ENCODE measurements at regions not wholly inside any gene's neighbourhood (a gene's known extent, or its start where the extent isn't known, plus 50 kb on each side); places are given as distances from the start of the nearest gene placed in this dataset.
"Not testable (repeated sequence)": the region's sequence is repeated elsewhere in the genome, so short reads cannot be mapped to it uniquely, and the experiment has no call there.

DNA sequence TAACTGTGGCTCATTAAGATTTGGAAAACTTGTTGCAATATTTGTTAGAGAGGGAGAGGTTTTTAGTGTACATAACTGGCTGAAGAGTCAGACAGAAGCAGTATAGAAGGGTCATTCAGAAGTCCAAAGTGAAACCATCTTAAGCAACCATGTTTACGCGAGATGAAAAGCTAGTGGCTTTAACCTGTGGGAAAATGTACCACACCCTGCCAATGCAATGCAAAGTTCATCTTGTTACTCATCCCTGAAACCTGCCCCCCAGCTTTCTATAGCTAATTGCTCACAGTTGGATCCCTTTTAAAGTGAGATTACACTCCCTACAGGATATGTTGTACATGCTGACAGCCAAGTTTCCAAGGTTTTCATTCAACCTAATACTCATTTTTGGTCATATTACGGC is 96.7 kb upstream of the RAPGEF2 start:
- DNase-seq (ENCODE audit: low spot score): no peak

DNA sequence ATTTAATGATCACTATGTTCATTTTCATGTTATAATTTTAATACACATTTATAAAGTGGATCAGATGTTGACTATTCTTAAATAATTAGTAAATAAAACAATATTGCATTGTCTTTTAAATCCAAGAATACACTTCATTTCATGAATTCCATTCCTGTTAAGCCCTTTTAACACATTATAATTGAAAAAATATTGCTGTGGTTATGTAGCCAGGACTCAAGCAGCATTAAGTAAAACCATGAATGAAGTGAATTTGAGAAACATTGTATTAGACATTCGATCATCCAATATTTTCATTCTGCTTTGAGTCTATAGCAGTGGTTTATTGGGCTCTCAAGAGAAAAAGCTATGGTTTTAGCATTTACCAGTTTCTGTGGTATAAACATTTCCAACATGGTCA is 94.2 kb upstream of the RAPGEF2 start:
- DNase-seq (ENCODE audit: low spot score): no peak

DNA sequence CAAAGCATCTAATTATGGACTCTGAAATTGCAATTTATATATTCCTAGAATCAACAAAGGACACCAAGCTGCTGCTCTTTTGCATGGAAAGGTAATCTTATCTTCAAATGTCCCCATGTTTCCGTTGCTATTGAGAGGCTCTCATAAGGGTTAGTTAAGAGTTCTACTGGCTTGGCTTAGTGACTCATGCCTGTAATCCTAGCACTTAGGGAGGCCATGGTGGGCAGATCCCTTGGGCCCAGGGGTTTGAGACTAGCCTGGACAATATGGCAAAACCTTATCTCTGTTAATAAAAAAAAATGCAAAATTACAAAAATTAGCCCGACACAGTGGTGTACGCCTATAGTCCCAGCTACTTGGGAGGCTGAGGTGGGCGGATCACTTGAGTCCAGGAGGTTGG is 93.4 kb upstream of the RAPGEF2 start:
- no peak for DNase-seq (ENCODE audit: low spot score)

DNA sequence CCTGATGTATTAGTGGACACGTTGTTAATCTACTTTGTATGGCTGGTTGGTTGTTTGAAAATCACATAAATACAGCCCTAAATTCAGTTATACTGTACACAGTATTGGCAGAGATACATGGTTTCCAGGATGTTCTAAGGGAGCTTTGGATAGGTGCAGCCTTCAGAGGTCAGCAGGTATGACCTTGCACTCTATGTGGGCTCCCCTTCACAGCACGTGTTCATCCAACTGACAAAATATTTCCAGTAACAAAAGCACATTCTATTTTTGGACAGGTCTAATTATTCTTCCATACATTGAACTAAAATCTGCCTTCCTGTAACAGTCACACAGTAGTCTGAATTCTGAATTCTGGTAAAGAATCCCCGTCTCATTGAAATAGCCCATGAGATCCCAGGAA is 92.8 kb upstream of the RAPGEF2 start:
- no peak for DNase-seq (ENCODE audit: low spot score)

DNA sequence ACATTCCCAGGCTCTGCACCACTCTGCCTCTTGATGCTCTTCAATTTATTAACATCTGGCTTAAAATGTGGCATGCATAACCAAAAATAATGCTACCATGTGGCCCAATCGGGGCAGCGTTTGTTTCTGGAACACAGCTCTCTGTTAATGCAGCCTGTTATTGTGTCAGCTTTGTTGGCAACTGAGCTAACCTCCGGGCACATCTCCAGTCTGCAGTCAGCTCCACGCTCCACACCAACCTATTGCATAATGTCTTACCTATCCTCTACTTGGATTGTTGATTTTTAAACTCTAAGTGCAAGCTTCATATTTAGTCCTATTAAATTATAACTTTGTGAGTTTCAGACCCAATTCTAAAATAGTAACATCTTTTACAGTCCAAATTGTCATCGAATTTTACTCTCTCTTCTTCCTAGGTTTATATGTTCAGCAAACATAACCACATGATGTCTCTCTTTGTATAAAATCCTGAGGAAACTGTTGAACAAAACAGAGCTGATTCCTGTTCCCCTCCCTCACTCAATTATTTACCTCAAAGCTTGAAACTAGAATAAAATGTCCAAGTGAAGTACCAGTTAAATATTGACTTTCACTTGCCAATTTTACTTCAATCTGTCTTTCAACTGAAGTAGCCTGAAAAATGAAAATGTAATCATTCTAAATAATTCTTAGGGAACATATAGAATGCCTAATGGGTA is 92.2 kb upstream of the RAPGEF2 start:
- peak; percentile 92 for DNase-seq (ENCODE audit: low spot score)

DNA sequence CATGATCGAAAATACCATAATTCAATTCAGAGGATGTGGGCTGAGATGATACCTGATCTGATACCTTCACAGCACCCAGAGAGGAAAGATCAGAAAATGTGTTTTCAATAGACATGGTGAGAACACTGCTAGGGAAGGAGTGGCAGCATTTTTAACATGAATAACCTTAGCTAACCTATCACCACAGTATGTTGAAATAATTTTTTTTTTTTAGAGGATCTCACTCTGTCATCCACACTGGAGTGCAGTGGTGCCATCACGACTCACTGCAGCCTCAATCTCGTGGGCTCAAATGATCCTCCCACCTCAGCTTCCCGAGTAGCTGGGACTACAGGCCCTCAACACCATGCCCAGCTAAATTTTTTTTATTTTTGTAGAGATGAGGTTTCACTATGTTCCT is 90.5 kb upstream of the RAPGEF2 start:
- no peak for DNase-seq (ENCODE audit: low spot score)

DNA sequence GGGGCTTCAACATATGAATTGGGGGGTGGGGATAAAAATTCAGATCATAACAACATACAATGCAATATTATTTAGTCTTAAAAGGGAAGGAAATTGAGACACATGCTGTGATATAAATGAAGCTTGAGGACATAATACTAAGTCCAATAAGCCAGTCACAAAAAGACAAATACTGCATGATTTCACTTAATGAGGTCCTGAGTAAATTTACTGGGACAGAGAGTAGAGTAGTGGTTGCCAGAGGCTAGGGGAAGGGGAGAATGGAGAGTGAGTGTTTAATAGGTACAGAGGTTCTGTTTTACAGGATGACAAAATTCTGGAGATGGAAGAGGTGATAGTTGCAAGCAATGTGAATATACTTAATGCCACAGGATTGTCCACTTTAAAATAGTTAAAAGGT is 89.2 kb upstream of the RAPGEF2 start:
- no peak for DNase-seq (ENCODE audit: low spot score)

DNA sequence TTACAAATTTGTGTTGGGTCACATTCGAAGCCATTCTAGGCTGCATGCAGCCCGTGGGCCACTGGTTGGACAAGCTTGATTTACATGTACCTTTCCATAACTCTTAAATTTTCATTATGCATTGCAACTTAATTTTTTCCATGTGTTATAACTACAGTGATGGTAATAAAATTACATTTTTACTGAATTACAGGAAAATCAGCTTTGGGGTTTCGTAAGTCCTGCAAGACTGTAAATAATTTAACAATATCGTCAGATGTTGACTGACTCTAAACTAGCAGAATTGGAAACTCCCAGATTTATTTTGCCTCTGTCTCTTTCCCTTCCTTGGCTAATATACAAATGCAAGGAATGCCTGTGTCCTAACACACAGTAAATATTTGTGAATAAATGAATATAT is 88.0 kb upstream of the RAPGEF2 start:
- no peak for DNase-seq (ENCODE audit: low spot score)

DNA sequence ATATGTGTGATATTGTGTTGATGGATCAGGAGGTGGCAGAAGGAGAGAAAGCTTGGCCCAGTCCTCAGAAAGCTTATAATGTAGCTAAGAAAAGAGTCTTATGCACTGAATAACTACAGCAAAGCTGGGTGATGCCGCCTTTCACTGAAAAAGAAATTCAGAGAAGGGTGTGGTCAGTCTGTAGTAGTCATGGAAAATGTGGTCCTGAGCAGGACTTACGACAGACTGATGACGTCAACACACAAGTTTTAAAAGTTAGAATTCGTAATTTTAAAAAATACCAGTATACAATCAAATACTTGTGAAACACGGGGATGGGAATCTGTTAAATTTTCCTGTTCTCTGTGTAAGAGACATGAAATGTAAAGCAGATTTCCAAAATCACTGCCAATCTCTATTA is 87.0 kb upstream of the RAPGEF2 start:
- no peak for DNase-seq (ENCODE audit: low spot score)

DNA sequence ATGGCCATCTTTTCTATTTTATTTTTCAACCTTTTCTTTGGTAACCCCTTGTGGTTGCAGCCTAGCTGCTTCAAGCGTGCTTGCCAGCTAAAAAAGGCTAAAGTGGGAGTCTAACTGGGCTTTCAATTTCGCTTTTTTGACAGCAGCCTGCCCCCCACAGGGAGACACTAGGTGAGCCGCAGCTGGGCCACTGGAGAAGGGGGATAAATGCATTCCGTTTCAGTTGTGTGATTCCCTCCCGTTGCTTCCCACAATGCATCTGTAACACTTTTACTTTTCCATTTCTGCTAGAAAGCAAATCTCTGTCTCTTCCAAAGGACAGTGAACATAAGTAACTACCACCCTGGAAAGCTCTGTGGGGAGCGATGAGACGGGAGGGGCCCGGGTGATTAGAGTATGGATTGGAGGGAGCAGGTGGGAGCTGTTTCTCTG is 86.3 kb upstream of the RAPGEF2 start:
- no peak for DNase-seq (ENCODE audit: low spot score)

DNA sequence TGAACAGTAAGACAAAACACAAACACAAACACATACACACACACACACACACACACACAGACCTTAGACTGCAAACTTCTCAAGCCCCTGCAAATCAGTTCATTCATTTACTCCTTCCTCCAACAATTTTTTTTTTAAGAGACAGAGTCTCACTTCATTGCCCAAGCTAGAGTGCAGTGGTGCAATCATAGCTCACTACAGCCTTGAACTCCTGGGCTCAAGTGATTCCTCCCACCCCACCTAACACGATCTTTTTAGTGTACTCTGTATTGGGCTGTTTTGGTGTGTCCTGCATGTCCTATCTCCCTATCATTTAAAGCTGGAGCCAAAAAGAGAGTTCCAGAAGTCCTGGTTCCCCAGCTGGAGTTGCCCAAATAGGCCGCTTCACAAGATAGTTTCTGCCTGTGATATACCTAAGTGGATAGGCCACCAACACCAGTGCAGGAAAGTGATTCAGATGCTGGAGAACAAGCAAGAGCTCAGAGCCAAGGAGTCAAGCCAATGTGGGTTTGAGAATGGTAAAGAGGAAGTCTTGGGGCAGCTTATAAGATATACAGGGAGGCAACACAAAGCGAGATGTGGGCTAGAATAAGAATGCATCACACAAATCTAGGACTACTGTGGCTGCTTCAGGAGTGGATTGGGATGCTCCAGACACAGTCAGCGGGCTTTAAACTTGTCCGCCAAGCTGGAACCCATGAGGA is 85.4 kb upstream of the RAPGEF2 start:
- DNase-seq (ENCODE audit: low spot score): no peak

DNA sequence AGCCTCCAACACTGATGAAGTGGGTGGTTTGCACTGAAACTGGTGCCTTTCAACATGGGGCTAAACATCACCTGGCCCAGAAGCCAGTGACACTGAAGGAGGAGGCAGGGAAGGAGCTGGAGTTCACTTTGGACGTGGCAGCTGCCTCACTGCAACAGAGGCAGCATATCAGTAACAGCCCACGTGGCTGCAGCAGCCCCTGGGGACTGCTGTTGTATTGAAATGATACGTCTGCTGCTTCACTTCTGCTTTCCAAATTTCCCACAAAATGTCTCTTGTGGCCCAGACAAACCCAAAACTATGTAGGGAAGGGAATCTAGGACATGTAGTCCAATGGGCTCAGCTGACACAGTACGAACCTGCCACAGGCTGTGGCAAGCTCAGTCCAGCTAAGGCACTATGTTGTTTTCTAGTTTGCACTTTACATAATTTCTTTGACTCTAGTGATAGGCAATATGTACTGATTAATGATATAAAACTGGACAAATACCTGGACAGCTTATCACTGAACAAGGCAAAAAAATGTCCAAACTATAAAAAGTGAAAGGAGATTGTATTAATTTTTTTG is 84.7 kb upstream of the RAPGEF2 start:
- no peak for DNase-seq (ENCODE audit: low spot score)

DNA sequence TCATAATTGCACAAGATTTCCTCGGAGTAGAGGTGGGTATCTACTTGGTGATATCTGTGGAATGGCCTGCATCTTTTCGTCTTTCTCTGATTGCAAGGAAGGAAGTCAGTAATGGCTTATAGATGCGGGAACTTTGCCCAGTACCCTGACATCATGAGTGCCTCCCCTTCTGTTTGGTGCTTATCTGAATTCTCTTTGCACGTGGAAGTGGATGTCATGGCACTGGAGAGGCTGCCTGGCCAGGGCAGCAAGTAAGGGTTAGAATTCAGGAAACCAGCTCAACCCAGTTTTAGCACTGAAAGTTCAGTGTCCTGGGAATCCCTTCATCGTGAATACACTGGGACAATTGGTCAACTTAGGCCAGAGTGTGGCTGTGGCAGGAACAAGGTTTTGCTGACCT is 83.5 kb upstream of the RAPGEF2 start:
- no peak for DNase-seq (ENCODE audit: low spot score)

DNA sequence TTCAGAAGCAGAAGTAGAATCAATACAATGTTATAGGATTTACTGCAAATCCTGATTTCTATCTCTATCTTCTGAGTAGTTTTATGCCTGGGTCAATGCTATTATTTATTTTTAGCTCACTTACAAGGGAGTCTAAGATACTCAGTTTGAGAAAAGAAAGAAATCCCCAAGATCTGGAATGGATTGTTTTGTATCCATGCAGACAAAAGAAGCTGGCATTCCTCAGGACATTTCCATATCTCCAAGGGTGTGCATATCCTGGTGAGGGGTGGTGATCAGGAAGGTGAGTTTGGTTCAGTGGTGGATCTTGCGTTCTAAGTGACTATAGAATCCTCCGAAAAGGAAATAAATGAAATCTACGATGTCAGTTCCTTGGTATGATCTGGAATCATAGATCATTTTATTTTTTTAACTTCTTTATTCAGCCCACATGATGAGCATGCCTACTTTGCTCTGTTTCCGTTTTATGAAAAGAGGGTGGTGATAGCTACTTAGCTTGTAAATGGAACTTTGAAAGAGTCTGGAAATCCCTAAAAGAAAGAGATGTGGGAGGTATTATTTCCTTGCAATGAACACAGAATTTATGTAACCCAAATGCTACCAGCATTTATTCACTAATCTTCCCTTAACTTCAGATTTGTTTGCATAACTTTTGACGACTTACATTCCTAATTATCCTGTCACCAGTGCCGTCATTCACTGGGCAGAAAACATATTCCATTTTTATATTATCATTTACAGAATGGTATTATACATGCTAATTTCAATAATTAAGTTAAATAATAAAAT is 81.1 kb upstream of the RAPGEF2 start:
- DNase-seq (ENCODE audit: low spot score): no peak

DNA sequence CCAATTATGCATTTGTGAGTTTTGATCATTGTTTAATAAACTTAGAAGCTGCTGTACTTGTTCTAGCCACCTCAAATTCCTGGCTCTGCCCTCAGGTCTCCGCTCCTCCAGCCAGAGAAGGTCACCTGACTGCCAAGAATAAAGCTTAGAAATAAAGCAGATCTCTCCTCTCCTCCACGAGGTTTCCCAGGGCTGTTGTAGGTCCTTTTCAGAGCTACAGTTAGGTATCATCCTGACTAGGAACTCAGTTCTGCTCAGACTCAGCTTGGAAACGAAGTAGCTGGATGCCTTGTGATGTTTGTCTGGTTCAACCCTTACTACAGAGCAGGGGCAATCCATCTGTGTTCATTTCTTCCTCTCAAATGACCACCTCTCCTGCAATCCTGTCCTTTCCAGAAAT is 79.1 kb upstream of the RAPGEF2 start:
- DNase-seq (ENCODE audit: low spot score): no peak

DNA sequence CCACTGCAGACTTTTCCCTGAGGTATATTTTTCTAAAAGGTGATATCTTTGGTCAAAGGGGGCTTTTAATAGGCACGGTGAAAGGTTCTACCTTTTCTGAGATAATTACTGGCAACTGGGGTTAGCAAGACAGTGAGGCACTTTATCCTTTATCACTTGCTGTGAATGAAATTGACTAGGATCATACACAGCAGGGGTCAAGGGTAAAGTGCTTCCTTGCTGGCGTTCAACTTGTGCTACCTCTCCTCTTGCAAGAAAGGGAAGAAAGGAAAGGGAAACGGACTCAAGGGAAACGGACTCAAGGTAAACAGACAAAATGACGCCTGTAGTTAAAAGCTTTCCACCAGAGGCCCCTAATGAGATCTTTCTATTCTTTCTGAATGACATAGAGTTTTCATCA is 78.6 kb upstream of the RAPGEF2 start:
- DNase-seq (ENCODE audit: low spot score): no peak

DNA sequence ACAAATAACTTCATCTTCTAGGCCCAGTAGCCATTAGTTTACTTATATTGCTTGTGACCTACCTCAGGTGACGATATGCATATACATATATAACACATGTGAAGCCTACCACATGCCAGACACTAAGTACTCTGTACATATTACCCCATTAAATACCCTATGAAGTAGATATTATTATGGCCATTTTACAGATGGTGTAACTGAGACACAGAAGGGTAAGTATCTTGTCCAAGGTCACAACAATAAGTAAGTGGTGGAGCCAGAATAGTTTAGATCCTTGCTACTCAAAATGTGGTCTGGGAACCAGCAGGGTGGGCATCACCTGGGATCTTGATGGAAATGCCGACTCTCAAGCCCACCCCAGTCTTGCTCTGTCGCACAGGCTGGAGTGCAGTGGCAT is 78.1 kb upstream of the RAPGEF2 start:
- no peak for DNase-seq (ENCODE audit: low spot score)

DNA sequence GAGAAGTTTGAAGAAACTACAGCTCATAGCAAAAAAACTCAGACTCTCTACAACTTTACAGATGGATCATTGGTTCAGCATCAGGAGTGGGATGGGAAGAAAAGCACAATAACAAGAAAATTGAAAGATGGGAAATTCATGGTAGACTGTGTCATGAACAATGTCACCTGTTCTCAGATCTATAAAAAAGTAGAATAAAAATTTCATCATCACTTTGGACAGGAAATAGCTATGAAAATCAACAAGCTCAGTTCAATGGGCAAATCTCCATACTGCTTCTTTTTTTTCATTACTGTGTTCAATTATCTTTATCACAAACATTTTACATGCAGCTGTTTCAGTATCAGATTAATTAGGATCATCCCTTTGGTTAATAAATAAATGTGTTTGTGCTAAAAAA is 76.5 kb upstream of the RAPGEF2 start:
- no peak for DNase-seq (ENCODE audit: low spot score)

DNA sequence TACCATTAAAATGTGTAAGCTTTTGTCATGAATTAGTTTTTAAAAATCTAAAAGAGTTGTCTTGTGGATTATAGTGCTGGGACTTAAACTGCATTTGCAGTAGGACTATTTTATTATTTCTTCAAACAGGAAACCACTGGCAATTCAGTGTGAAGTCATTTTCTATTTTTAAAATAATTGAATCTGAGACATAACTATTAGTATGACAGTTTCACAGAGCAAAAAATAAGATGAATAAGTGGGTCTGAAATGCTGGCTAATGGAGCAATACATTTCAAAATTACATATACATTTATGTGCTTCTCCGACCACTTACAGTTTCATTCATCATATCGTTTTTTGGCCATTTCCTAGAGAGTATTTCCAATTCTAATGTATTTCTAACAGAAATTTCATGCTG is 75.3 kb upstream of the RAPGEF2 start:
- DNase-seq (ENCODE audit: low spot score): no peak

DNA sequence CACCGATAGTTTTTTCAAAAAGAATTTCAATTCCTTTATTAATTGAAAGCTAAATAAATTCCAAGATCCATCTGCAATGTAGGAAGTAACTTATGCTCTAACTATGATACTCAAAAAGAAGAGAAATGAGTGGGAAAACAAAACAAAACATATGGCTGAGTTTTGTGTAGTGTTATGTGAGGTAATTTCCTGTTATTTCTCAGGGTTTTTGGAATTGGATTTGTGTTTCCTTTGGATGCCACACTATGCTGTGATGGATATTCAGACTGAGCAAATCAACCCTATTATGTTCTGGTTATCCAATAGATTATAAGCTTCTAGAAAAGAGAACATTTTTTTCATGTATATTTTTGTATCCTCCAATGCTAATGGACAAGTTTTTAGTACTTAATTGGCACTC is 73.4 kb upstream of the RAPGEF2 start:
- no peak for DNase-seq (ENCODE audit: low spot score)

DNA sequence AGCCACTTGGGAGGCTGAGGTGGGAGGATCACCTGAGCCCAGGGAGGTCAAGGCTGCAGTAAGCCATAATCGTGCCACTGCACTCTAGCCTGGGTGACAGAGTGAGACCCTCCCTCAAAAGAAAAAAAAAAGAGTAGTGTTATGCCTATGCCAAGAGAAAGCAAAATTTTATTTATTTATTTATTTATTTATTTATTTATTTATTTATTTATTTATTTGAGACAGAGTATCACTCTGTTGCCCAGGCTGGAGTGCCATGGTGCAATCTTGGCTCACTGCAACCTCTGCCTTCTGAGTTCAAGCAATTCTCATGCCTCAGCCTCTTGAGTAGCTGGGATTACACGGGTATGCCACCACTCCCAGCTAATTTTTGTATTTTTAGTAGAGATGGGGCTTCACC is 72.6 kb upstream of the RAPGEF2 start:
- not testable (repeated sequence) for DNase-seq (ENCODE audit: low spot score)

DNA sequence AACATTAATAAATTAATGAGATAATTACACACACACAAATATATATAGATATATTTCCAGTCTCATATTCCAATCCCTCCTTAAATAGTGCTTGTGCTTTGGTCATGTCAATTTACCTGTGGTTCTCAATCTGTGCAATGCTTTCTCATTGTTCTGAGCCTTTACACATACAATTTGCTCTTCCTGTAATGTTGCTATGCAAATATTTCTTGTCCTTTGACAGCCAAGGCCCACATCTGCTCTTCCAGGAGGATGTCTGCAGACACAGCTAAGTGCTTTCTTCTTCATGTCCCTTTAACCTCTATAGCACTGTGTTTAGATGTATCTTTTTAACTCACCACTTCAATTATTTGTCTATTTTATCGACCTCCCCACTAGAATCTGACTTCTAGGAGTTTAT is 67.3 kb upstream of the RAPGEF2 start:
- DNase-seq (ENCODE audit: low spot score): no peak

DNA sequence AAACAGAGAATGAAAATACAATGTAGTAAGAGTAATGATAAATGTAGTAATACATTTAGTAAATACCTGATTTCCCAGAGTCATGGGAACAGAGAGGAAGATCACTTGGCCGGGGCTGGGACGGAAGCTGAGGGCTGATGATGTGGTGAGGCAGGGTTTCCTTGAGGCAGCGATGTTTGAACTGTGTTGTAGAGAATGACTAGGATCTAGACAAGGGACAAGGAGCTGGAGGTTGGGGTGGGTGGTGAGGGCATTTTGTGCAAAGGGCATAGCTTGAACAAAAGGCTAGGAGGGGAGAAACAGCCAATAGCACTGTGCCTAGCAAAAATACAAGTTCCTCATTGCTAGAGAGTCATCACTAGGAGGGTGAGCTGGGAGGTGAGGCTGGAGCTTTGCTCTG is 64.3 kb upstream of the RAPGEF2 start:
- DNase-seq (ENCODE audit: low spot score): no peak

Data from cerebellar cortex (tissue), 1 donor.